GM12872 (cell line): ENCODE measurements at regions not wholly inside any gene's neighbourhood (a gene's known extent, or its start where the extent isn't known, plus 50 kb on each side); places are given as distances from the start of the nearest gene placed in this dataset.

ENCODE experiments used
- TF ChIP-seq, protein P1 (sequence below): IDR thresholded peaks from 3 replicates; pipeline ENCODE4 v1.5.1; 2011; ENCODE audit warnings: low read depth, mild to moderate bottlenecking, low read length, moderate library complexity; ENCODE audit not compliant: insufficient read depth

DNA sequence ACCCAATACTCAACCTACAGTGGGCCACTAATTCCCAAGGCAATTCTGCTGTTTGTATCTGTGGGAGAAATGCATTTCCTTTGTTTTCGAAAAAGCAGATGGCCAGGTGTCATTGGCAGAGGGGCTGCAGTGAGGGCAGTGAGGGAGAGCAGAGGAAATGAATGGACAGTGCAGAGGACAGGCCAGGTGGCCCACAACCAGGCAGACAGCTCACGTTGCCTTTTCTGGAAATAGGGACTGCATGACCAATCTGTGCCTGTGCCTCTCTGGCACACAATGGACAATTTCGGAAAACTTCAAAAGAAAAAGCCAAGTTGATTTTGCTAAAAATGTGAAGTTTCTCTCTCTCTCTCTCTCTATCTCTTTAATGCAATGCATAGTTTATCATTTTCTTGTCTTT lies 52.6 kb upstream of the ETS2 start:
- TF ChIP-seq, protein P1, sequence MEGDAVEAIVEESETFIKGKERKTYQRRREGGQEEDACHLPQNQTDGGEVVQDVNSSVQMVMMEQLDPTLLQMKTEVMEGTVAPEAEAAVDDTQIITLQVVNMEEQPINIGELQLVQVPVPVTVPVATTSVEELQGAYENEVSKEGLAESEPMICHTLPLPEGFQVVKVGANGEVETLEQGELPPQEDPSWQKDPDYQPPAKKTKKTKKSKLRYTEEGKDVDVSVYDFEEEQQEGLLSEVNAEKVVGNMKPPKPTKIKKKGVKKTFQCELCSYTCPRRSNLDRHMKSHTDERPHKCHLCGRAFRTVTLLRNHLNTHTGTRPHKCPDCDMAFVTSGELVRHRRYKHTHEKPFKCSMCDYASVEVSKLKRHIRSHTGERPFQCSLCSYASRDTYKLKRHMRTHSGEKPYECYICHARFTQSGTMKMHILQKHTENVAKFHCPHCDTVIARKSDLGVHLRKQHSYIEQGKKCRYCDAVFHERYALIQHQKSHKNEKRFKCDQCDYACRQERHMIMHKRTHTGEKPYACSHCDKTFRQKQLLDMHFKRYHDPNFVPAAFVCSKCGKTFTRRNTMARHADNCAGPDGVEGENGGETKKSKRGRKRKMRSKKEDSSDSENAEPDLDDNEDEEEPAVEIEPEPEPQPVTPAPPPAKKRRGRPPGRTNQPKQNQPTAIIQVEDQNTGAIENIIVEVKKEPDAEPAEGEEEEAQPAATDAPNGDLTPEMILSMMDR, result no peak

DNA sequence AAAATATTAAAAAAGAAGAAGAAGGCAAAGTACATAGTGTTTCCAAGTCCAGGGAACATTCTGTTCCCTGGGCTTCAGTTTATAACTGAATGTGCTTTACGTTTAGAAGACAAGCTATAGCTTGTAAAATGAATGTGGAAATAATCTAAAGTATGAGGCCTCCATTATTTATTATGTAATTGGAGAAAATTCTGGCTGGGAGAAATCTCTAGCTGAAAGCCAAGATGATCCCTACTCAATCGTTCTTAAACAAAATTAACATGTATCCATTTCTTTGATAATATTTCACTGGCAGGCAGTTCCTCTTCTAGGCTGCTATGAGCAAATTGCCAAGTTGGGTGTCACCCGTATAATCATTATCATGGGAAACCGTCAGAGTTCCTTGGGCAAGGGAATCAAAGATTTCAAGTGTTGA lies 52.2 kb upstream of the ETS2 start:
- TF ChIP-seq, protein P1, result no peak
